Activated CD4-positive, alpha-beta T cell treated with anti-CD3 and anti-CD28 coated beads, Interleukin-10, Interleukin-2, amounts not matched to agents 100 ng/mL and 50 ng/mL, durations not matched to agents 16 hours and 8 hours (primary cell): ENCODE measurements at regions not wholly inside any gene's neighbourhood (a gene's known extent, or its start where the extent isn't known, plus 50 kb on each side); places are given as distances from the start of the nearest gene placed in this dataset.
"Not testable (repeated sequence)": the region's sequence is repeated elsewhere in the genome, so short reads cannot be mapped to it uniquely, and the experiment has no call there.

Experiments used
- DNase-seq: peaks from one replicate; pipeline ENCODE4 v3.0.0-alpha.2; 2020

DNA sequence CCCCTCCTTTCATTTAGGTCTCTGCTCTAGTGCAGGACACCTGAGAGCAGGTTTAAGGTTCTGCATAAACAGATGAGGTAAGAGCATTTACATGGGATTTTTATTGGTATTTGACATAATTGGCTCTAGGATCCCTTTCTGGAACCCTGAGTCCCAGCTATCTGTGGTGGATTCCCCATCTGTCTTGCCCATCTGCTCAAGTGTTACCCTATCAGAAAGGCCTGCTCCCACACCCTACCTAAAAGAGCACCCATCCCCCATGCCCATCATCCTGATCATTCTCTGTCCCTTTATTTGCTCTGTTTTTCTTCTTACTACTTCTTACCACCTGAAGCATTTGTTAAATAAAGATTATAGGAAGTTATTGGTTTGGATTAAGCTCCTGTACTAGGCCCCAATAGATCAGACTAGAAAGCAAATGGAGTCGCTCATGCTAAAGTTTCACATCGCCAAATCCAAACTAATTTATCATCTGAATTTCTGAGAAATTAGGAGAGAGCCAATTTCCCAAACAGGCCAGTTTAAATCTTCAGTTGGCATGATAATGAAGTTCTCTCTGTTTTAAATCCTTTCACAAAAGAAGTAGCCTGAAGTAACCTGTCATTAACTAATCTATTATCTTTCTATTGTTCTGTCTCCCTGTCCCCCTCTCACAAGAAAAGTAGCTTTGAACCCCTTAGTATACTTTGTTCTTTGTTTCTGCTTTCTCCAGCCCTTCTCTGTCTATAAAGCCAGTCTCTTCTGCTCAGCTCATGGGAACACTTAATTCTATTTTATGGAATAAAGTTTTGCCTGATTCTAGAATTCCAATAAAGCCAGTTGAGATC is 178.6 kb downstream of the ZNF674 start:
- DNase-seq = no peak

DNA sequence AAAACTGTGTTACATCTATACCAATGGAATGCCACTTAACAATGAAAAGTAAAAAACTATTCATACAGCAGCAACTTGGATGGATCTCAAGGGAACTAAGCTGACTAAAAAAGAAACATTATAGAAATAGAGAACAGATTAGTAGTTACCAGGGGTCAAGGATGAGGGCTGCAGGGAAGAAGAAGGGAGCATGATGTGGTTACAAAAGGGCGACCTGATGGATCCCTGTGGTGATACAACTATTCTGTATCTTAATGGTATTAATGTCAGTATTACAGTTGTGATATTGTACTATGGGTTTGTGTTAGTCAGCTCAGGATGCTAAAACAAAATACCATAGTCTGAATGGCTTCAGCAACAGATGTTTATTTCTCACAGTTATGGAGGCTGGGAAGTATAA is 190.7 kb downstream of the ZNF674 start:
- no peak for DNase-seq

DNA sequence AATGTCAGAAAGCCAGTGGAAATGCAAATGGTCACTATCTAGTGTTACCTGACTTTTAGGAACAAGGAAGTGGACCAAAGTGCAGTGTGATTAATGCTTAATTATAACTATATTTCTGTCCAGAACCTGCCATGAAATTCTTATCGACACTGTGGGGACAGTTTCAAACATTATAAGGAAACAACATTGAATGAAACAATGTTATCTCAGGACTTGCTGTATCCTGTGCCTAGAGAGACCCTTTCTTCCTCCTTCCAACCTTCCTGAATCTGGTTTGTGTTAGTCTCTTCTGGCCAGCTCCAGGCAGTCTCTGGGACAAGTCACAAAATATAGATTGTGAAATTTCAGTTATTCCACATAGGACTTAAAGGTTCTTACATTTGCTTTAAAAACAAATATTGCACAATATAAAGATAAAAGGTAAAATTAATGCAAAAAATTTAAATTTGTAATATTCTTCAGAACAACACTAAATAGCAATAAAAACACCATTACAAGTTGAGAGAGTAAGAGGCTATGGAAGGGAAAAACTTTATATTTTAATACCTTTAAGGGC is 203.4 kb downstream of the ZNF674 start:
- no peak for DNase-seq

DNA sequence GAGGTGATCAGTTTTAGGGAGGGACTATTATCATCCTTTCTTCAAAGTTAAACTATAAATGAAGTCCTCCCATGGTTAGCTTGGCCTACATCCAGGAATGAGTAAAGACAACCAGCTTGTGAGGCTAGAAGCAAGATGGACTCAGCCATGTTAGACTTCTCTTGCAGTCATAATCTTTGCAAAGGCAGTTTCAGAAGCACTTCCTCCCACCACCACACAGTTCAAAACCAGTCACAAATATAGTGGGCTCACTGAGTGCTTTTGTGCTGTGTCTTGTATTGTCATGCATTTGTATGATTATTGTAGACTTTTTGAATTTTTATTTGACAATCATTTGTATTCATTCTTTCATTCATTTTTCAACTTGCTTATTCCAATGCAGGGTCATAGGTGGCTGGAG is 204.5 kb downstream of the ZNF674 start:
- no peak for DNase-seq

DNA sequence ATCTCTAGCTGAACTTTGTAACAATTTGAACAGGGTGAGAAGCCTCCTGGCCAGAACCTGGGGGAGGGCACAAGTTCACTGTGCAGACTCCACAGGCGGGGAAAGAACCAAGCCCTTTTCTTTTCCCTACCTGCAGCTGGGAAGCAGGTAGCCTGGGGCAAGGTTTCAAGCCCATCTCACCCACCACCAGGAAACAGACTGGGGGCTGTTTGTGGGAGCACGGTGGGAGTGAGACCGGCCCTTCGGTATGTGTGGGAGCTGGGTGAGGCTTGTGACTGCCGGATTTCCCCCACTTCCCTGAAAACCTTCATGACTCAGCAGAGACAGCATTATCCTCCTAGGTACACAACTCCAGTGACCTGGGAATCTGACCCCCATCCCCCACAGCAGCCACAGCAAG is 211.7 kb downstream of the ZNF674 start:
- no peak for DNase-seq

DNA sequence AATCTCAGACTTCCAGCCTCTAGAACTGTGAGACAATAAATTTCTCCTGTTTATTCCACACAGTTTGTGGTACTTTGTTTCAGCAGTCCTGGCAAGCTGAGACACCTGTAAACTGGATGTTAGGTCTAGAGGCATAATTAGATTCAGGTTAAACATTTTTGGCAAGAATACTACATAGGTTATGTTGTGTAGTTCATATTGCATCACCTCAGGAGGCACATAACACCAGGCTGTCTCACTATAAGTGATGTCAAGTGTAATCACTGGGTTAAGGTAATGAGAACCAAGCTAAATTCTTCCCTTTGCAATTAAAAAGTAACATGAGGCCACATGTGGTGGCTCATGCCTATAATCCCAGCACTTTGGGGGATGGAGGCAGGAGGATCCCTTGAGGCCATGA is 214.2 kb downstream of the ZNF674 start:
- DNase-seq = no peak

DNA sequence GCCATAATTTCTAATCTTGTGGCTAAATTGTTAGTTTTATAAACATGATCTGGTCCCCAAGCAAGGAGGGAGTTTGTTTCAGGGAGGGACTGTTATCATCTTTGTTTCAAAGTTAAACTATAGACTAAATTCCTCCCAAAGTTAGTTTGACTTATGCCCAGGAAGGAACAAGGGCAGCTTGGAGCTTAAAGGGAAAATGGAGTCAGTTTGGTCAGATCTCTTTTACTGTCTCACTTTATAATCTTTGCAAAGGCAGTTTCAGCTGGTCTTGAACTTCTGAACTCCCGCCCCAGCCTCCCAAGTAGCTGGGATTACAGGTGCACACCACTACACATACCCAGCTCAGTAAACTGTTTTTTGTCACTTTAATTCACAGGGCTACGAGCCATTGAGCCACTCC is 214.7 kb downstream of the ZNF674 start:
- no peak for DNase-seq

DNA sequence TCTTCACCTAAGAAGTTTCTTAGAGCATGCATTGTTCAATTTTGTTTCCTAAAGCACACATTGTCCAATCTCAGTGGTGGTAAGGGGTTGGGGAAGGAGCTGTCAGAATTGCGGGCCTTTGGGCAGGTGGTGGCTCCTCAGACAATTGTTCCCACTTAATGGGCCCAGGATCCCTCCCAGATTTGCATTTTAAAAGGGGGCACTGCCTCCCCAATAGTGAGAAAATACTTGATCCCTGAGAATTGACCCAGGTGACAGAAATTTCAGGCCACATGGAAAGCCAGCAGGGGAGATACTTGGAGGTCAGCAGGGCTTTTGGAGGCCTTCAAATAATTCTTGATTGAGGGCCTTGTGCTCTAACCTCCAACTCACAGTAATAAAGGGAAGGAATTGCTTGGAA is 217.1 kb downstream of the ZNF674 start:
- DNase-seq = no peak

DNA sequence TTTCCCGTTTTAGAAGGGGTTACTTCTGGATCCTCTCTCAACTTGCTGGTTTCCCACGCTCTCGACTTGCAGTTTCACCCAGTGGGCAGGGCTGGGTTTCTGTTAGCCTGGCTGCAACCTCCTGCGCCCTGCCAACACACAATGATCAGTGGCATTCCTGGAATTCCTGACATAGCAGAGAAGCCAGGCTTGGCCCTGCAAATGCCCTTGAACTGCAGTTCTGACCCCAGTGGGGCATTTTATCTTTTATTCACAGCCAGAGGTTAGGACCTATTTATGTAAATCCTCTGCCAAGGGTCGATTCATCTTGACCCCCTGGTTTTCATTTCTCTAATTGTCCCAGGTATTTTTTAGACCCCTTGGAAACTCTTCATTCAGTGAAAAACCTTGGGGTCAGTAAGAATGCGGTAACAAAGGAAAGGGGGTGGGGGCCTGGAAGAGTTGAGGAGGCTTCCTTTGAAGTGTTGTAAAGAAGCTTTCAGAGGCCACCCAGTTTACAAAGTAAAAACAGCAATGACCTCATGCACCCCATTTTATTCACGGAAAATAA is 217.6 kb downstream of the ZNF674 start:
- DNase-seq = no peak

DNA sequence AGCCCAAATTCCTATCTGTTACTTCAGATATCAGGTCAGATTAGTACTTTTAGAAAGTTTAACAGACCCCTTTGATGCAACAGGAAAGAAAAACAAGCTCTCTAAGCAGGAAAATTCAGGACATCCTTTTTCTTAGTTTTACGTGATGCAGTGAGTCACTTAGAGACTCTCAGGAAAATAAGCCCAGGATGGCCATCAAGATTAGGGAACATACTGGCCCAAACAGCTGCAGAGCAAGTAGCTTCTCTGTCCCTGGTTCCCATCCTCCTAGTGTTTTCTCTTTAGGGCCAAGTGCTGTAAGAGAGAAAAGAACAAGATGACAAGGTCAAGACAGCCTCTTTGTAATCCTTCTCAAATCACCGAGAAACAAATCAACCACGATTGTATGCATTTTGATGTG is 219.1 kb downstream of the ZNF674 start:
- DNase-seq = no peak

DNA sequence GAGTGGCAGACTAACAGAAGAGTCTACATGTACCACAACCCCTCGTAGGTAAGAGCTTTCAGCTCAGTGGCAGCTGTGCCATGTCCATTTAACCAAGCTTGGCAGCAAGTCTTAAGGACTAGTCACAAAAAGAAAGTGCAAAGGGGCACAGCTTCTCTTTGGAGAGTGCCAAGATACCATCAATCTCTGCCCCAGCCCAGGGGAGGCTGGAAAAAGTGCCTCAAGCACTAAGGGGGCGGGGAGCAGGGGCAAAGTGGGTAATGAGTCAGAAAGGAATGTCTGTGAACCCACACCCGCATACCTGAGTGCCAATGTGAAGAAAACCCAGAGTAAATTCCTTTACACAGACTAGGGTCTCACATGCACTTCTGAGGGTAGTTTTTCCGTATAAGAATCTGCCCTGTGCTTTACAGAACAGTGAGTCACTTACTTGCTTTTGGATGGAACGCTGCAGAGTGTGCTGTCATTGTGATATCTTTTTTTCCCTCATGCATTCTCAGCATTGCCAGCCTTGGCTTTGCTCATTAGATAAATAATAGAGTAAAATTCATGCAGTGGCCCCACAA is 219.8 kb downstream of the ZNF674 start:
- peak; percentile 60 for DNase-seq

DNA sequence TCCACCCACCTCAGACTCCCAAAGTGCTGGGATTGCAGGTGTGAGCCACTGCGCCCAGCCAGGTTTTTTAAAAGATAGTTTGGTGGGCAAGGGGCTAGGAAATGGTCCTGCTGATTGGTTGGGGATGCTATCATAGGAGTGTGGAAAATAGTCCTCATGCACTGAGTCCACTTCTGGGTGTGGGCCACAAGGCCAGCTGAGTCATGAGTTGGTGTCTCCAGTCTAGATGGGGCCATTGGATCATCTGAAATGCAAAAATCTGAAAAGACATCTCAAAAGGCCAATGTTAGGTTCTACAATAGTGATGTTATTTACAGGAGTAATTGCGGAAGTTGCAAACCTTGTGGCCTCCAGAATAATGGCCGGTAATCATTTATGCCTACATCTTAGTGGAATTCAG is 221.1 kb downstream of the ZNF674 start:
- DNase-seq = no peak

DNA sequence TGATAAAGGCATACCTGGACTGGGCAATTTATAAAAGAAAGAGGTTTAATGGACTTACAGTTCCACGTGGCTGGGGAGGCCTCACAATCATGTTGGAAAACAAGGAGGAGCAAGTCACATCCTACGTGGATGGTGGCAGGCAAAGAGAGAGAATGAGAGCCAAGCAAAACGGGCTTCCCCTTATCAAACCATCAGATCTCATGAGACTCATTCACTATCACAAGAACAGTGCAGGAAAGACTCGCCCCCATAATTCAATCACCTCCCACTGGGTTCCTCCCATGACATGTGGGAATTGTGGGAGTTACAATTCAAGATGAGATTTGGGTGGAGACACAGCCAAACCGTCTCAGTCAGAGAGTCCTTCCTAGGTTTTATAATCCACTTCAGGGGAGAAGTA is 222.3 kb downstream of the ZNF674 start:
- not testable (repeated sequence) for DNase-seq

DNA sequence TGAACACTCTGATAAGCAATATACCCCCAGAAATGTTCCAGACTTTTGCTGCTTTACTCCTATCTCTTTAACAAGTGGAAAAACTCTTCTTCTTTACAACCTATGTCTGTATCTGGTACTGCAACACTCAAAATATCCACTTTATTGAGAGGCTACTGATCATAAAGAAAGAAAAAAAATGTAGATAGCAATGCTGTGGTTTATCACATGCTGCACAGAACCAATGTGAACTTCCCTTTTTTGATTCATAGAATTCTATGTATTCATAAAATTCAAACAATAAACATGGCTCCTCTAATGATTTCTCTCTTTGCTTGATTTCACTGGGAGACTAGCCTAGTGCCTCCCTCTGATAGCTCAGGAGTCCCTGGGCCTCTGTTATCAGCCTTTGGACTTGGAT is 223.5 kb downstream of the ZNF674 start:
- DNase-seq = no peak

DNA sequence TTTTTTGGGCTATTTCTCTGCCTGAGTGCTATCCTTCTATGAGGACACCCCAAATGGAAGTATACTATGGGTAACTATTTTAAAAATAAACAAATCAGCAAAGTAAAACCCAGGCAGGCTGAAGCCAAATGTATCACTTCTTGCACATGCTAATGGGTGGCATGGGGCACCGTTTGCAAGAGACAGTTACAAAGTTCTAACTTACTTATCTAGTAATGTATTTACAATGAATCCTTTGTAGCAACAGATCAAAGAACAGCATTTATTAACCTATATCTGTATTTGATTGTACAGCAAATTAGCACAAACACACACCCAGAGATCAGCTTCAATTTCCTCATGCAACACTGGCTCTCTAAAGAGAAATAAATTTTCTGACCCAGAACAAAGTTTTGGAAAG is 225.5 kb downstream of the ZNF674 start:
- no peak for DNase-seq

DNA sequence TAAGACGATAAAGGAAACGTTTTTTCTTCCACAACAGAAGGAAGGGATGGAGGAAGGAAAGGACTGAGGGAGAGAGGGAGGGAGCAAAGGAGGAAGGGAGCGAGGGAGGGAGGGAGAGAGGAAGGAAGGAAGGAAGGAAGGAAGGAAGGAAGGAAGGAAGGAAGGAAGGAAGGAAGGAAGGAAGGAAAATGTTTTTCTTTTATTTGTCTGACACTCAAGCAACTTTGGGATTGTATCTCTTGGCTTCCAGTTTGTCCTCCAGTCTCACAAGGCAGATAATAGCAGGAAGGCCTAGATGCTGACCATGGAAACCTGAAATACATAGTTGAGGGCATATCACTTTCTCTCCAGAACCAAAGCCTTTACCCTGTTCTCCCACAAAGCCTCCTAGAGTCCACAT is 226.7 kb downstream of the ZNF674 start:
- no peak for DNase-seq

DNA sequence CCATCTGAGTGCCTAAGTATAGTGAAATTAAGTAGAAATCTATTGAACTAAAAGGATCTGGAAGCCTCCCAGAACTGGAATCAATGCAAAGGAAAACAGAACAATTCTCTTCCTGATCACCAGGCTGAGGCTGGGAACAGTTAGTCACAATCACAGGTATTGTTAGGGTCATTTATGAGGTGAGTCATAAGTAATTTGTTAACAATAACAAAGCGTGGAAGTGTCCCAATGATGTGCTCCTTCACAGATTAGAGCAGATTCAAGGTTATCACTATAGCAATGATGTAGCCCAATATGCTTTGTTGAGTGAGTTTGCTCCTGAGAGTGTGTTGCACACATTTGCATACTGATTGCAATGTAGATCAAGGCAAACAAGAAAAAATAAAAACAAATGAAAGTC is 228.1 kb downstream of the ZNF674 start:
- no peak for DNase-seq

DNA sequence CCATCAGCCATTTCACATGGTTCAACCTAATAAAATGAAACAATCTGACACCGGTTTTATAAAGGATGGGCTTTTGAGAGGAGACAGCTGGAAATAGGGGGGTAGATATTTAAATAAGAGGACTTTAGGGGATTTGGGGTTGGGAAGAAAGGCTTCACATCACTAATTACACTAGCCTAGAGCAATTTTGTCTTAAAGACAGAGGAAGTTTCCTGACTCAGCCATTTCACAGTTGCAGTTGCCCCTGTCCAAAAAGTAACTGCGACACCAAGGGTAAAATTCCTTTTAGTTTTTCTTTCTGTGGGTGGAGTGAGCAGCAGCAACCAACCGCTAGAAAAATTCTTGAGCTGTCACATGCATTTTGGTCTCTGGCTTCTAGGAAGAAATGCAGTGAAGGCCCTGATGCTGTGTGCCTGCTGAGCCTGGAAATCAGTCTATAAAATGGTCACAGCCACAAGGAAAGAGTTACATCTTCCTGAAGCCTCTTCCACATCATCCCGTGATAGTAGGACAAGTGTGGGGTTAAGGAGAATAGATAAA is 233.6 kb downstream of the ZNF674 start:
- DNase-seq = no peak

DNA sequence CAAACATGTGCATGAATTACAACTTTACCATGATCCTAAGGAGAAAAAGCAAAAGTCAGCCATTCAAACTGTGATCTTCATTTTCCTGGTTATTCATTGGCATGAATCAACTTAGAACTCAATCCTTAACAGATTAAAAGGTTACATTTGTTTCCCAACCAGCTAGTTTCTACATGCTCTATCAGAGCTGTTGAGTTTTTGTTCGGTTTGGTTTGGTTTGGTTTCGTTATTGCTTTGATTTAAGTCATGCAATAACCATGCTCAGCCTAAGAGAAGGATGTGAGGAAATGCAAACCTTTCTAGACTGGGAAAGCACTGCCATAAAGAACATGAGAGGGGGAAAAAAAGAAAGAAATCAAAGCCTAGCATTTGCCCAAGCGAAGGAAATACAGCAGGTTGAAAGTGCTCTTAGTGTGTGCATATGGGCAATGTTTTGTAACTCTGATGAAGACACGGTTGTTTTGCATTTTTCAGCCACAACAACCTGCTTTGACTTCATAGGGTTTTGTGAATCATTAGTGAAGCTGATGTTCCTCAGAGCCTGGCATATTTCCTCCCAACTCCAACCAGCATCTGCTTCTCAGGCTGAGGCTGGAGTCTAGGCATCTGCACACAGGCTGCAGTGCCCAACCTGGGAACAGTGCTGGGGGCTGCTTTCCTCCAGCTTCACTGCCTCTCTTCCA is 234.3 kb downstream of the ZNF674 start:
- DNase-seq = peak; percentile 50

DNA sequence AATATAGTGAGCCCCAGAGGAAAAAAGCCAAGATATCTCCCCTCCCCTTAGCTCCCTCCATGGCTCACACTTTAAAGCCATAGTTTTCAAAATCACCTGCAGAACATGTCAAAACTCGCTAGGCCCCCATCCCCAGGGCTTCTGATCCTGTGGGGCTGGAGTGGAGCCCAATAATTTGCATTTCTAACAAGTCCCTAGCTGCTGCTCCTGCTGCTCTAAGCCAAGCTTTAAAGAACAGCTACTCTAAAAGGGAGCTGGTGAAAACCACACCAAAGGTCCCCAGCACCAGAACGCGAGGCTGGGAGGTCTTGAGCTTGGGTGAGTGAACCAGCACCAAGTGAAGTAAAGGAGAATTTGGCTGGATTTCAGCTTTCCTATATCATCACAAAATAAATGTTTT is 237.1 kb downstream of the ZNF674 start:
- no peak for DNase-seq

DNA sequence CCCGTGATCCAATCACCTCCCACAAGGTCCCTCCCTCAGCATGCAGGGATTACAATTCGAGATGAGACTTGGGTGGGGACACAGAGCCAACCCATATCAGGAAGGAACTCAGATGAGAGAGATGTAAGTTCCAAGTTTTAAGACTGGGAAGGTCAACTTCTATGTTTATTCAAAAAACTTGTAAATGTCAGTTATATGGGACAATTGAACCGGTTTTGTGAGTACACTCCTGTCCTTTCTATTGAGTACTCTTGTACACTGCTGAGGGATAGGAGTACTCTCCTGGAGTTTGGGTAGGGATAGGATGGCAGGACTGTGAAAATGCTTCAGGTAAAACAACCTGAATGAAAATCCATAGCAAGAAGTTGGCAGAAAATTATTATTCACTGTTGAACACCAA is 239.1 kb downstream of the ZNF674 start:
- no peak for DNase-seq

DNA sequence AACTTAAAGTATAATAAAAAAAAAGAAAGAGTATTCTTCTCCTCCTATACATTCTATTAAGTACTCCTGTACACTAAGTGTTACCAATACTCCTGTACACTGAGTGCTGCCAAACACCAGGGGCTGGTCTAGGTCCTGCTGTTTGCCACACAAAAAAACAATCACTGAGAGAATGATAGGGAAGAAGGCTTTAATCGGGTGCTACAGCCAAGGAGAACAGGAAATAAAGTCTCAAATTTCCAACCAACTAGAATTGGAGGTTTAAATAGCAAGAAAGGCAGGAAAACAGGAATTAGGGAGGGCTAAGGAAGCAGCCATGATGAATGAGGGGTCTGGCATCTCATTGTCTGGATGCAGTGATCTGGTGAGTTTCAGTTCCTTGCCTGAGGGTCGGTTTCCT is 239.8 kb downstream of the ZNF674 start:
- DNase-seq = no peak

DNA sequence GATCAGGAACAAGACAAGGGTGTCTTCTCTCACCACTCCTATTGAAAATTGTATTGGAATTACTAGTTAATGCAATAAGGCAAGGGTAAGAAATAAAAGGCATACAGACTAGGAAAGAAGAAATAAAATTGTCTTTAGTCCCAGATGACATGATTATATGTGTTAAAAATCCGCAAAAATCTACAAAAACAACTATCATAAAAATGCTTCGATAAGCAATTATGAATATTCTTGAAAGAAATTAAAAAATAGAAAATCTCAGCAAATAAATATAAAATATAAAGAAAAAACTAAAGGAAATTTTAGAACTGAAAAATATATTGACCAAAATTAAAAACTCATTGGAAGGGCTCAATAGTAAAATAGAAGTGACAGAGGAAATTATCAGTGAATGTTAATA is 243.3 kb downstream of the ZNF674 start:
- no peak for DNase-seq

DNA sequence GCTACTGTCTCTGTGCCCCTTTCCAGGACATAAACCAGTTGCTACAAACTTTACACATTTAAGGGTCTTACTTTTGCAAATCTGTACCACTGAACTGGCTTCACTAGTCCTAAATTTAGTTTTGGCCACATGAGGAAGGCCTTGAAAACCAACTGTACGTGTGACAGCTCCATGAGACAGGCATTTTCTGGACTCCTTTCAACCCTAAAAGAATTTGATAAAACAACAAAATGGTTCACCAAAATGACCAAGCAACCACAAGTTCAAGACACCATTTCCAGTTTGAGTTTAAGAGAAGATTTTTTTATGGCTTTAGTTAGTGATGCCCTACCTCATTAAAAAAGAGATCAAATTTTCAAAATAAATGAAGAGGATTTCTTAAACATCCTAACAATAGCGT is 246.4 kb downstream of the ZNF674 start:
- DNase-seq = no peak
